ENCODE measurements at regions not wholly inside any gene's neighbourhood (a gene's known extent, or its start where the extent isn't known, plus 50 kb on each side); places are given as distances from the start of the nearest gene placed in this dataset.

DNA sequence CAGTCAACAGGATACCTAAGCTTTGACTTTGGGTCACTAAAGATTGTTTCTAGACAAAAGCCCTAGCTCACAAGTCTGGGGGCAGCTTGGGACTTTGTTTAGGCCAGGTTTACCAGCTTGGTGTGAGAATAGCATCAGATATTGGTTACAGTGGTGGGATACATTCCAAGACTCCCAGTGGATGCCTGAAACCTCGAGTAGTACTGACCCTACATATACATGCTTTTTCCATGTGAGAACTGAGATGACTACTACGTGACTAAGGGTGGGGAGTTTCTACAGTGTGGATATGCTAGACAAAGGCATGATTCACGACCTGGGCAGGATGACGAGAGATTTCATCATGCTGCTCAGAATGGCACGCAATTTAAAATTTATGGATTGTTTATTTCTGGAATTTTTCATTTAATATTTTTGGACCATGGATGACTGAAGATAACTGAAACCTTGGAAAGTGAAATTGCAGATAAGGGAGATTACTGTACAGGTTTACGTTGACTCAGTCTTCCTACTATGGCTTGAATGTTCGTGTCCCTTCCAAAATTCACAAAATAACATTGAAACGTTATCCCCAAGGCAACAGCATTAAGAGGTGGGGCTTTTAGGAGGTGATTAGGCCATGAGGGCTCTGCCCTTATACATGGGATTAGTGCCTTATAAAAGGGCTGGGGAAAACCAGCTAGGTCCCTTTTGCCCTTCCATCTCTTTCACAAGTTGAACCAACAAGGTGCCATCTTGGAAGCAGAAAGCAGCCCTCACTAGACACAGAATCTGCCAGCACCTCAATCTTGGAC is 50.2 kb upstream of the CTAGE1 start:
- Histone ChIP-seq H3K9me3 (ENCODE audit: low read length) (no peaks in the 10 kb centered on the region), H3K4me1 (ENCODE audit: insufficient read depth, low read length, severe bottlenecking) (no peaks in the 10 kb centered on the region), H3K4me3 (ENCODE audit: low read depth, low read length, poor library complexity, severe bottlenecking) (no peak overlapping the region), H2AFZ (ENCODE audit: low read length) (no peak overlapping the region), H3K27me3 (ENCODE audit: insufficient read depth, low read length) (no peaks in the 10 kb centered on the region), H3K79me2 (ENCODE audit: insufficient read depth, low read length) (no peaks in the 10 kb centered on the region), H3K9me2 (ENCODE audit: low read depth, low read length) (no peaks in the 10 kb centered on the region), H3K27ac (ENCODE audit: low read depth, low read length, poor library complexity, severe bottlenecking) (no peak overlapping the region), H3K36me3 (ENCODE audit: insufficient read depth, low read length) (no peaks in the 10 kb centered on the region), H3F3A (ENCODE audit: insufficient read depth, low read length) (no peaks in the 10 kb centered on the region), H3K9ac (ENCODE audit: low read length) (no peak overlapping the region), H4K20me1 (ENCODE audit: insufficient read depth, low read length) (no peaks in the 10 kb centered on the region), H3K4me2 (ENCODE audit: low read length) (no peak overlapping the region)
- TF ChIP-seq CTCF (IDR thresholded peaks at IDR 0.05; ENCODE audit: low read length) (no peak), EZH2 (IDR thresholded peaks at IDR 0.05; ENCODE audit: borderline replicate concordance, low read length) (no peak)

GRCh38 chr18:22468554-22468891 is 50.8 kb upstream of the CTAGE1 start:
- H3K4me3 ChIP-seq (ENCODE audit: low read depth, low read length, poor library complexity, severe bottlenecking), result no peak overlapping the region
- H4K20me1 ChIP-seq (ENCODE audit: insufficient read depth, low read length), result no peaks in the 10 kb centered on the region
- H3K36me3 ChIP-seq (ENCODE audit: insufficient read depth, low read length), result no peaks in the 10 kb centered on the region
- H3K9me3 ChIP-seq (ENCODE audit: low read length), result no peaks in the 10 kb centered on the region
- H3F3A ChIP-seq (ENCODE audit: insufficient read depth, low read length), result no peaks in the 10 kb centered on the region
- TF ChIP-seq CTCF (IDR thresholded peaks at IDR 0.05; ENCODE audit: low read length), result no peak
- no peak for TF ChIP-seq EZH2 (IDR thresholded peaks at IDR 0.05; ENCODE audit: borderline replicate concordance, low read length)
- no peak overlapping the region for H3K4me2 ChIP-seq (ENCODE audit: low read length)
- no peak overlapping the region for H2AFZ ChIP-seq (ENCODE audit: low read length)
- H3K27me3 ChIP-seq (ENCODE audit: insufficient read depth, low read length), result no peaks in the 10 kb centered on the region
- H3K4me1 ChIP-seq (ENCODE audit: insufficient read depth, low read length, severe bottlenecking), result no peaks in the 10 kb centered on the region
- H3K79me2 ChIP-seq (ENCODE audit: insufficient read depth, low read length), result no peaks in the 10 kb centered on the region
- H3K27ac ChIP-seq (ENCODE audit: low read depth, low read length, poor library complexity, severe bottlenecking), result no peak overlapping the region
- H3K9me2 ChIP-seq (ENCODE audit: low read depth, low read length), result no peaks in the 10 kb centered on the region
- H3K9ac ChIP-seq (ENCODE audit: low read length), result no peak overlapping the region

- H3K9me3 ChIP-seq (ENCODE audit: low read length), result no peaks in the 10 kb centered on the region
Measured at GRCh38 chr18:22469061-22469734, 51.5 kb upstream of the CTAGE1 start.

More at GRCh38 chr18:22469061-22469734, 51.5 kb upstream of the CTAGE1 start:
- Histone ChIP-seq H3K4me2 (ENCODE audit: low read length) (no peak overlapping the region), H3K27ac (ENCODE audit: low read depth, low read length, poor library complexity, severe bottlenecking) (no peak overlapping the region), H3F3A (ENCODE audit: insufficient read depth, low read length) (no peaks in the 10 kb centered on the region), H3K4me3 (ENCODE audit: low read depth, low read length, poor library complexity, severe bottlenecking) (no peak overlapping the region), H3K27me3 (ENCODE audit: insufficient read depth, low read length) (no peaks in the 10 kb centered on the region), H3K36me3 (ENCODE audit: insufficient read depth, low read length) (no peaks in the 10 kb centered on the region), H2AFZ (ENCODE audit: low read length) (no peak overlapping the region), H3K9me2 (ENCODE audit: low read depth, low read length) (no peaks in the 10 kb centered on the region), H3K9ac (ENCODE audit: low read length) (no peak overlapping the region), H4K20me1 (ENCODE audit: insufficient read depth, low read length) (no peaks in the 10 kb centered on the region), H3K4me1 (ENCODE audit: insufficient read depth, low read length, severe bottlenecking) (no peaks in the 10 kb centered on the region), H3K79me2 (ENCODE audit: insufficient read depth, low read length) (no peaks in the 10 kb centered on the region)
- no peak for TF ChIP-seq EZH2 (IDR thresholded peaks at IDR 0.05; ENCODE audit: borderline replicate concordance, low read length)
- no peak for TF ChIP-seq CTCF (IDR thresholded peaks at IDR 0.05; ENCODE audit: low read length)
